Heart left ventricle (tissue), 13 donors: ENCODE measurements at regions not wholly inside any gene's neighbourhood (a gene's known extent, or its start where the extent isn't known, plus 50 kb on each side); places are given as distances from the start of the nearest gene placed in this dataset.

ENCODE experiments used
- POLR2A ChIP-seq, 2 donors: fragments of 450-650 bp; IDR thresholded peaks; one replicate each; pipeline ENCODE4 v1.6.1; 2017; ENCODE audit warnings: antibody characterized with exemption in 2 of 2, mild to moderate bottlenecking in 2 of 2, moderate library complexity in 2 of 2
- TF ChIP-seq, protein P1 (sequence below), 12 donors: fragments of 200-600 bp; sonication (generic) in 4 of 12; IDR thresholded peaks; one replicate each; pipeline versions ENCODE4 v1.5.0 to v1.8.0; 2018 to 2022; ENCODE audit warnings: antibody characterized with exemption in 12 of 12, mild to moderate bottlenecking in 5 of 12
- donor health status: ischemic (EF 13 %, LVEDD 7.1; RV severe dilation, severe dysfunction).
- donor health status: DM: no; HTN: yes; CAD: no.
- donor health status: DM: no; HTN: no; CAD: no.
- donor health status: ischemic (EF 25% LVEDD 6.9; RV normal size, moderate dysfunction).
- donor health status: ischemic (EF 25% LVEDD 5.7; RV mildly dilated, moderate dysfunction).
- donor health status: ischemic (EF 35%, LVEDD 5.7; RV mildly dilated, moderate dysfunction).
- donor health status: nonischemic (EF 11% LVEDD 7.7; RV severe dilation, severe dysfunction).
- donor health status: DM: yes; HTN: yes; CAD: no.
- donor health status: PGD.
- donor health status: ischemic (EF 29% LVEDD 5.4; RV normal size, mild dysfunction).
- donor health status: nonischemic (EF 23%, LVEDD 6.1; RV moderate dilation, normal function).

- TF ChIP-seq, protein P1, sequence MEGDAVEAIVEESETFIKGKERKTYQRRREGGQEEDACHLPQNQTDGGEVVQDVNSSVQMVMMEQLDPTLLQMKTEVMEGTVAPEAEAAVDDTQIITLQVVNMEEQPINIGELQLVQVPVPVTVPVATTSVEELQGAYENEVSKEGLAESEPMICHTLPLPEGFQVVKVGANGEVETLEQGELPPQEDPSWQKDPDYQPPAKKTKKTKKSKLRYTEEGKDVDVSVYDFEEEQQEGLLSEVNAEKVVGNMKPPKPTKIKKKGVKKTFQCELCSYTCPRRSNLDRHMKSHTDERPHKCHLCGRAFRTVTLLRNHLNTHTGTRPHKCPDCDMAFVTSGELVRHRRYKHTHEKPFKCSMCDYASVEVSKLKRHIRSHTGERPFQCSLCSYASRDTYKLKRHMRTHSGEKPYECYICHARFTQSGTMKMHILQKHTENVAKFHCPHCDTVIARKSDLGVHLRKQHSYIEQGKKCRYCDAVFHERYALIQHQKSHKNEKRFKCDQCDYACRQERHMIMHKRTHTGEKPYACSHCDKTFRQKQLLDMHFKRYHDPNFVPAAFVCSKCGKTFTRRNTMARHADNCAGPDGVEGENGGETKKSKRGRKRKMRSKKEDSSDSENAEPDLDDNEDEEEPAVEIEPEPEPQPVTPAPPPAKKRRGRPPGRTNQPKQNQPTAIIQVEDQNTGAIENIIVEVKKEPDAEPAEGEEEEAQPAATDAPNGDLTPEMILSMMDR (IDR thresholded peaks at IDR 0.05) = no peak
- no peak for TF ChIP-seq POLR2A (IDR thresholded peaks at IDR 0.05)
Measured at GRCh38 chr2:58291726-58292438, 50.8 kb upstream of the FANCL start.
